ENCODE measurements at regions not wholly inside any gene's neighbourhood (a gene's known extent, or its start where the extent isn't known, plus 50 kb on each side); places are given as distances from the start of the nearest gene placed in this dataset.

DNA sequence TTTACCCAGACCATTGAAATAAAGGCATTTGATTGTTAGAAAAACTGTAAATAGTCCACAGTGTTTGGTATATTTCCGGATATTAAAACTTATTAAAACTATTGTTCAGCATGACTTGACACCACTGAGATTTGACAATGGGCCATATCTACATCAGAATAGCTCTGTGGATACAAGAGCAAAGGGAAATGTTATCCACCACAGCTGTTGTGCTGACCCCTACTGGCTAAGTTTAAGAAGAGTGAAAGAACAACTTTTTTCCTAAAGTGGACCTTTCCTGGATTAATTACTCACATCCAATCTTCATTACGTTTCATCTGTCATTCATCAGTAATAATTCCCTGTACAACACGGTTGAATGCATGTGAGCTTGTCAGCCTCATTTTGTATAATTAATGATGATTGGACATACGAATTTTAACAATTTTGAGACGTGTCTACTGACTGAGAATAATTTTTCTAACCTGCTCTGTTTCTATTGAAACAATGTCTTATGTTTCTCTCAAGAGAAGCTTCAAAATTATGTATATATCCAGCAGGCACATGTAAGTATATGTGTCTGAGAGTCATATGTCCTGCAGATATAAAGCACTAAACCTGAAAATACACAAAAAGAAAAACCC, 1952.6 kb downstream of the MAT2B start:
- Histone ChIP-seq H3K4me1 (ENCODE audit: control insufficient read depth, insufficient read depth, low read length) (no peaks in the 10 kb centered on the region), H3K36me3 (ENCODE audit: control insufficient read depth in 2 of 2, insufficient read depth in 2 of 2, low read length in 2 of 2) (no peaks in the 10 kb centered on the region), H3K9ac (ENCODE audit: low read length in 2 of 2) (no peak overlapping the region), H3K9me3 (ENCODE audit: control insufficient read depth in 2 of 2, low read length in 2 of 2) (no peaks in the 10 kb centered on the region), H3K27ac (ENCODE audit: low read length) (no peak overlapping the region), H3K27me3 (ENCODE audit: control insufficient read depth in 1 of 2, insufficient read depth in 2 of 2, low read length in 2 of 2) (no peaks in the 10 kb centered on the region), H3K4me3 (ENCODE audit: low read length in 2 of 2) (no peak overlapping the region)

DNA sequence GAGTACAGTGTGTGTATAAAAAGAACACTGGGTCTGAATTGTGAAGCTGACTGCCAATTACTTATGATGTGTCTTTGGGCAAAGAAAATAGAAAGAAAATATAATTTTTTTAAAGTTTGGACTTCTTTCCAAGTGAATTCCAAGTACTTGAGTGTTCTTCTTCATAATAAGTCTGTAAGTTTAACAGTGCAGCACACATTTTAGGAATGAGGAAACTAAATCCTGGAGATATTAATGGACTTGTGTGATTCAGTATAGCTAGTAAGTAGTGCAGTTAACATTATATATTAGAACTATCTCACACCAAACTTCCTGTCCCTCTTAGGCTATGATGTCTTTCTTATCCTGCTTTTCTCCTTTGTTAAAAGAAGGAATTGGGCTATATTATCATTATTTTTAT, 1953.8 kb downstream of the MAT2B start:
- Histone ChIP-seq H3K27me3 (ENCODE audit: control insufficient read depth in 1 of 2, insufficient read depth in 2 of 2, low read length in 2 of 2) (no peaks in the 10 kb centered on the region), H3K36me3 (ENCODE audit: control insufficient read depth in 2 of 2, insufficient read depth in 2 of 2, low read length in 2 of 2) (no peaks in the 10 kb centered on the region)

DNA sequence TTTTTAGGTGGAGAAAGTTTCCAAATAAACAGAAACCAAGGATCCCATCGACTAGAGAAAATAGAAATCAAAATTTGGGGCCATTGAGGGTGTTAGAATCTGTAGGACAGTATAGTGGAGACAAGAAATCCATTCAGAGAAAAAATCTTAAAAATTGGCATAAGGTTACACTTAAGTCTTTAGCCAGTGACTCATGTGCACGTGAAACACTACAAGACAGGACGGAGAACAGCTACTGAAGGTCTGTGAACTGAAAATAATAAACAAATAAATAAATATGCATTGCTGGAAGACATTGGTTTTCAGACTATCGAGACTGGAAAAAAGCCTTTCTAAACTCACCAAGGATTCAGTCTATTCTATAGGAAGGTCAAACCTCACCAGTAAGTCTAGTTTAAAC, 1955.5 kb downstream of the MAT2B start:
- Histone ChIP-seq H3K4me1 (ENCODE audit: control insufficient read depth, insufficient read depth, low read length) (no peaks in the 10 kb centered on the region), H3K27ac (ENCODE audit: low read length) (no peak overlapping the region), H3K4me3 (ENCODE audit: low read length in 2 of 2) (no peak overlapping the region), H3K36me3 (ENCODE audit: control insufficient read depth in 2 of 2, insufficient read depth in 2 of 2, low read length in 2 of 2) (no peaks in the 10 kb centered on the region), H3K27me3 (ENCODE audit: control insufficient read depth in 1 of 2, insufficient read depth in 2 of 2, low read length in 2 of 2) (no peaks in the 10 kb centered on the region), H3K9ac (ENCODE audit: low read length in 2 of 2) (no peak overlapping the region), H3K9me3 (ENCODE audit: control insufficient read depth in 2 of 2, low read length in 2 of 2) (no peaks in the 10 kb centered on the region)

More for the DNA sequence above, 1953.8 kb downstream of the MAT2B start:
- no peaks in the 10 kb centered on the region for H3K9me3 ChIP-seq (ENCODE audit: control insufficient read depth in 2 of 2, low read length in 2 of 2)
- no peak overlapping the region for H3K9ac ChIP-seq (ENCODE audit: low read length in 2 of 2)
- no peak overlapping the region for H3K27ac ChIP-seq (ENCODE audit: low read length)
- H3K4me3 ChIP-seq (ENCODE audit: low read length in 2 of 2), result no peak overlapping the region
- H3K4me1 ChIP-seq (ENCODE audit: control insufficient read depth, insufficient read depth, low read length), result no peaks in the 10 kb centered on the region

DNA sequence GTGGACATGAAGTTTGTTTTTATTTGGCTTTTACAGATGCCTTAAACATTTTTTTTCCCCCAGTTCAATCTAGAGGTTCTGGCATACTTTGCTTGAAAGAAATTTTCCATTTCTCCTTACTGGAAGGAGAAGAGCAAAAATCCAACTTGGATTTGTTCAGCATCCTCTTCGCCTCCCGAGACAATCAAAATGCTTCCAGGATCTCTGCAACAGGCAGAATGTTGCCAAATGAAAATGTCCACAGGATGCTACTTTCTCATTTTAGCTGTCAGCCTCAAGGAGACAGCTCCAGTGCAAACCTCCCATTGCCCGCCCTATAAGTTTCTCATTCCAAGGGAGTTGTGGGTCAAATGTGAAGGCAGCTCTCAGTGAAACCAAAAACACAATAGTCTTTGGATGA, 1972.1 kb downstream of the MAT2B start:
- Histone ChIP-seq H3K27ac (ENCODE audit: low read length) (no peak overlapping the region), H3K4me1 (ENCODE audit: control insufficient read depth, insufficient read depth, low read length) (no peaks in the 10 kb centered on the region), H3K36me3 (ENCODE audit: control insufficient read depth in 2 of 2, insufficient read depth in 2 of 2, low read length in 2 of 2) (no peaks in the 10 kb centered on the region), H3K4me3 (ENCODE audit: low read length in 2 of 2) (no peak overlapping the region), H3K27me3 (ENCODE audit: control insufficient read depth in 1 of 2, insufficient read depth in 2 of 2, low read length in 2 of 2) (no peaks in the 10 kb centered on the region), H3K9me3 (ENCODE audit: control insufficient read depth in 2 of 2, low read length in 2 of 2) (no peaks in the 10 kb centered on the region), H3K9ac (ENCODE audit: low read length in 2 of 2) (no peak overlapping the region)

DNA sequence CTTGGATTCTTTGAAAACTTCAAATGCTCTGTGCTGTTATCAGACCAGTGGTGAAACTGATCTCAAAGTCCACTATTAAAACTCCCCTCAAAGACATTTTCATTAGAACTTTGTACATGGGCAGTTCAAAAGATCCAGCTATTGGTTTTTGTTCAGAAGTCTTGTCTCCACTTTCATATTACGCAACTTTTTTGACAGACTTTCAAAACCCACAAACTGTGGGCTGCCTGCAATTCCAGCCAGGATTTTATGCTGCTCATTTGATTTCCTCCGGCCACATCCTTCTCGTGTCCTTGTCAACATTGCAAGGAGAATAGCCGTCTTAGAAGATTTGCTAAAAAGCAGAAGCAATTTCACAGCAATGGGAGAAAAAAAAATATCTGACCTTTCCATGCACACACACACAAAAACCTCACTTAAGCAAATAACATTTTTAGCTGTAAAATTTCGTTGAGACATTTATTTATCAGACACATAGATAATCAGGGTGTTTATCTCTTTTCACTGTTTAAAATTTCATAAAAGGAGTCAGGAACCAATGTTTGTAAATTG, 1990.5 kb downstream of the MAT2B start:
- no peaks in the 10 kb centered on the region for H3K36me3 ChIP-seq (ENCODE audit: control insufficient read depth in 2 of 2, insufficient read depth in 2 of 2, low read length in 2 of 2)
- no peaks in the 10 kb centered on the region for H3K9me3 ChIP-seq (ENCODE audit: control insufficient read depth in 2 of 2, low read length in 2 of 2)
- H3K9ac ChIP-seq (ENCODE audit: low read length in 2 of 2), result no peak overlapping the region
- H3K4me3 ChIP-seq (ENCODE audit: low read length in 2 of 2), result no peak overlapping the region
- no peaks in the 10 kb centered on the region for H3K27me3 ChIP-seq (ENCODE audit: control insufficient read depth in 1 of 2, insufficient read depth in 2 of 2, low read length in 2 of 2)
- no peak overlapping the region for H3K27ac ChIP-seq (ENCODE audit: low read length)
- no peaks in the 10 kb centered on the region for H3K4me1 ChIP-seq (ENCODE audit: control insufficient read depth, insufficient read depth, low read length)

DNA sequence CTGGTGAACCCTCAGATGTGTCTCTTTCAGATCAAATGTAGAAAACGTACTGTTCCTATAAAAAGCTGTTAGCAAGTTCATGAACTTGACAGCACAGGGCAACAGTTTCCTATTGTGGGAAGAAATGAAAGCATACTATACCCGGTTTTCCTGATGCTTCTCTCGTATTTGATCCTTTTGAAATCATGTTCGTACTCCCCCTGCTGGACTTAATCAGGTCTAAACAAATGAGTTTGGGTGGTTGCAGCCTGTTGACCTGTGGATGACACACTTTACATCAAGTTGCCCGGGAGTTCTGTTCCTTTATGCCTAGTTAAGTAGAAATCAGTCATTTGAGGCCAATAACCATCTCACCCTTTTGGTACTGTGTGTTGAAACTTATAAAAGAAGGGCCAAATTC, 1992.3 kb downstream of the MAT2B start:
- no peaks in the 10 kb centered on the region for H3K4me1 ChIP-seq (ENCODE audit: control insufficient read depth, insufficient read depth, low read length)
- H3K27ac ChIP-seq (ENCODE audit: low read length), result no peak overlapping the region
- no peaks in the 10 kb centered on the region for H3K27me3 ChIP-seq (ENCODE audit: control insufficient read depth in 1 of 2, insufficient read depth in 2 of 2, low read length in 2 of 2)
- no peaks in the 10 kb centered on the region for H3K9me3 ChIP-seq (ENCODE audit: control insufficient read depth in 2 of 2, low read length in 2 of 2)
- no peaks in the 10 kb centered on the region for H3K36me3 ChIP-seq (ENCODE audit: control insufficient read depth in 2 of 2, insufficient read depth in 2 of 2, low read length in 2 of 2)
- H3K9ac ChIP-seq (ENCODE audit: low read length in 2 of 2), result no peak overlapping the region
- no peak overlapping the region for H3K4me3 ChIP-seq (ENCODE audit: low read length in 2 of 2)

DNA sequence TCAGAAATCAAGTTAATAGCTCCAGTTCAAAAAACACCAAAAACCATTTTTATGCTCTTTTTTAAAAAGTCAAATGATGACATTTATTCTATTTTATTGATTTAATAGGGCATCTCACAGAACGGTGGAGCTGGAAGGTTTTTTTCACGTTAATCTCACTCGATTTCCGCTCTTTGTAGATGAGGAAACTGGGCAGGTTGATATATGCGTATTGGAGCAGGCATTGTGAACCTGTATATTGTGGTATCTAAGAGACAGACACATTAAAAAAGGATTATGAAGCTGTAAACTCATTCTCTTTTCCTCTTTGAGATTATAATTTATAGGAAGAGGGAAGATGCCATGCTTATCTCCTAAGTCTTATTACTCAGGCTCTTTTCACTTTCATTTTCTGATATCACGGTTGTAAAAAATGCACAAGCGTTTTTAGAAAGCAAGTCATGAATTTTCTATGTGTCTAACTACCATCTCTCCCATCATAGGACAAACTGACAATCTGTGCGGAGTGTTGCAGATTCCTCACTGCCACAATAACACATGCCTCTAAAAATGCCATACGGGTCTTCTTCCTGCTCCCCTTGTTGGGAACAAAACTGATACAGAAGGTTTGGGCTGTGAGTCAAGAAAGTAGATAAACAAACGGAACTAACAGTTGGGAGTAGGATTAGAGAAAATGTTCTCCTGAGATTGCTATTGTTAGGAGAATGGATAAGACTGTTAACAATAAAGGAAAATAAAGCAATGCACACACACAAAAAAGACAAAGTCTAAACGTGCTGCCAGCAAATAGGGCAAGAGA, 1997.7 kb downstream of the MAT2B start:
- Histone ChIP-seq H3K4me1 (ENCODE audit: control insufficient read depth, insufficient read depth, low read length) (no peaks in the 10 kb centered on the region), H3K27ac (ENCODE audit: low read length) (no peak overlapping the region), H3K27me3 (ENCODE audit: control insufficient read depth in 1 of 2, insufficient read depth in 2 of 2, low read length in 2 of 2) (no peaks in the 10 kb centered on the region), H3K9me3 (ENCODE audit: control insufficient read depth in 2 of 2, low read length in 2 of 2) (no peaks in the 10 kb centered on the region), H3K9ac (ENCODE audit: low read length in 2 of 2) (no peak overlapping the region), H3K36me3 (ENCODE audit: control insufficient read depth in 2 of 2, insufficient read depth in 2 of 2, low read length in 2 of 2) (no peaks in the 10 kb centered on the region), H3K4me3 (ENCODE audit: low read length in 2 of 2) (no peak overlapping the region)

DNA sequence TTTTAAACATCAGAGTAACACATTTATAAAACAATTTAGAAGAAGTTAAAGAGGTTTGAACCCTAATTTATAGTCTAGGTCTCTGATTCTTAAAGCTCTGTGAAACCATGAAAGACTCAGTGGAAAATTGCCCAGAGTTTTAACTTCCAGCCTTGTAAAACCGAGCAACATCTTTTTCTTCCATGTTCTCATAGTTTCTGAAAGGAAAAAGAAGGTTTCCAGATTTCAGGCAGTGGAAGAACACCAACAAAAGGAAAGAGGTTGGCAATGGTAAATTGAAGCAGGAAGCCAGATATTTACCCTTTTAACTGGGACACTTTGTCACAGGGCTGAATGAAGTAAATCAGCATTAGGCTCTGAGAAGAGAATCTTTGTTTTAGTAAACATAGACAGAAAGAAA, 1999.3 kb downstream of the MAT2B start:
- no peaks in the 10 kb centered on the region for H3K27me3 ChIP-seq (ENCODE audit: control insufficient read depth in 1 of 2, insufficient read depth in 2 of 2, low read length in 2 of 2)
- H3K27ac ChIP-seq (ENCODE audit: low read length), result no peak overlapping the region

DNA sequence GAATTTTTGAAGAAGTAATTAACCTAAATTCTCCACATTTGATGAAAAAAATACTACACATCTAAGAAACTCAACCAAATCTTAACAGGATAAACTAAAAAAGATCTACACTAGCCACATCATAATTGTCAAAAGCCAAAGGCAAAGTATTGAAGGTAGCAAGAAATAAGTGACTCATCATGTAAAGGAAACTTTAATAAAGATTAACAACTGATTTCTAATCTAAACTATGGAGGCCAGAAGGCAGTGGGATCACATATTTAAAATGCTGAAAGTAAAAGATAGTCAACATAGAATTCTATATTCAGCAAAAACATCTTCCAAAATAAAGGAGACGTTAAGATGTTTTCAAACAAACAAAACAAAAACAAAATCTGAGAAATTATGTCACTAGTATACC, 2002.9 kb downstream of the MAT2B start:
- Histone ChIP-seq H3K27ac (ENCODE audit: low read length) (no peak overlapping the region), H3K36me3 (ENCODE audit: control insufficient read depth in 2 of 2, insufficient read depth in 2 of 2, low read length in 2 of 2) (no peaks in the 10 kb centered on the region), H3K4me3 (ENCODE audit: low read length in 2 of 2) (no peak overlapping the region), H3K9me3 (ENCODE audit: control insufficient read depth in 2 of 2, low read length in 2 of 2) (no peaks in the 10 kb centered on the region), H3K9ac (ENCODE audit: low read length in 2 of 2) (no peak overlapping the region), H3K4me1 (ENCODE audit: control insufficient read depth, insufficient read depth, low read length) (no peaks in the 10 kb centered on the region), H3K27me3 (ENCODE audit: control insufficient read depth in 1 of 2, insufficient read depth in 2 of 2, low read length in 2 of 2) (no peaks in the 10 kb centered on the region)

More for the DNA sequence above, 1999.3 kb downstream of the MAT2B start:
- Histone ChIP-seq H3K9ac (ENCODE audit: low read length in 2 of 2) (no peak overlapping the region), H3K4me3 (ENCODE audit: low read length in 2 of 2) (no peak overlapping the region), H3K9me3 (ENCODE audit: control insufficient read depth in 2 of 2, low read length in 2 of 2) (no peaks in the 10 kb centered on the region), H3K36me3 (ENCODE audit: control insufficient read depth in 2 of 2, insufficient read depth in 2 of 2, low read length in 2 of 2) (no peaks in the 10 kb centered on the region), H3K4me1 (ENCODE audit: control insufficient read depth, insufficient read depth, low read length) (no peaks in the 10 kb centered on the region)

DNA sequence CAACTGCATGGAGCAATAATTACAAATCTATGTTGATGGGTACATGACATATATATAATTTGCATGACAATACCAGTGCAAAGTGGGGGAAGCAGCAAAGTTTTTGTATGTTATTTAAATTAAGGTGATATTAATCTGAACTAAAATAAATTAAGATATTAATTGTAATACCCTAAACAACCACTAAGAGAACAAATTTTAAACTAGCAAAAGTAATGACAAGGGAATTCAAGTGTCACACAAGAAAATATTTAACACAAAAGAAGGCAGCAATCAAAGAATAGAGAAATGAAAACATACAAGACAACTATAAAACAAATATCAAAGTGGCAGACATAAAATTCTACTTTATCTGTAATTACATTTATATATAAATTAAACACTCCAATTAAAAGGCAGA, 2003.4 kb downstream of the MAT2B start:
- H3K9me3 ChIP-seq (ENCODE audit: control insufficient read depth in 2 of 2, low read length in 2 of 2), result no peaks in the 10 kb centered on the region
- no peaks in the 10 kb centered on the region for H3K27me3 ChIP-seq (ENCODE audit: control insufficient read depth in 1 of 2, insufficient read depth in 2 of 2, low read length in 2 of 2)
- no peaks in the 10 kb centered on the region for H3K4me1 ChIP-seq (ENCODE audit: control insufficient read depth, insufficient read depth, low read length)
- H3K27ac ChIP-seq (ENCODE audit: low read length), result no peak overlapping the region
- no peak overlapping the region for H3K9ac ChIP-seq (ENCODE audit: low read length in 2 of 2)
- H3K36me3 ChIP-seq (ENCODE audit: control insufficient read depth in 2 of 2, insufficient read depth in 2 of 2, low read length in 2 of 2), result no peaks in the 10 kb centered on the region
- H3K4me3 ChIP-seq (ENCODE audit: low read length in 2 of 2), result no peak overlapping the region

Data from stomach smooth muscle (tissue), 2 donors.